KBM-7 (cell line): ENCODE measurements at regions not wholly inside any gene's neighbourhood (a gene's known extent, or its start where the extent isn't known, plus 50 kb on each side); places are given as distances from the start of the nearest gene placed in this dataset.
"Not testable (repeated sequence)": the region's sequence is repeated elsewhere in the genome, so short reads cannot be mapped to it uniquely, and the experiment has no call there.

ENCODE experiments used
- DNase-seq: peaks from one replicate; pipeline ENCODE4 v3.0.0-alpha.2; 2015
- in situ Hi-C: fragments of 300-500 bp; cut with MboI; formaldehyde crosslinking; loops from 2 replicates; pipeline ENCODE4 v1.14.3; 2020; ENCODE audit warnings: low sequenced_read_pairs, low pct_unique_long_range_greater_than_20kb, mixed read lengths

GRCh38 chr6:55963301-55963700 is 87.9 kb upstream of the BMP5 start:
- in situ Hi-C loops, result no loop called here
- DNase-seq, result no peak

GRCh38 chr6:55960344-55960743 is 85.0 kb upstream of the BMP5 start:
- in situ Hi-C loops, result no loop called here
- DNase-seq, result no peak

GRCh38 chr6:55958790-55959189 is 83.4 kb upstream of the BMP5 start:
- no peak for DNase-seq
- in situ Hi-C loops, result no loop called here

GRCh38 chr6:55957961-55958422 is 82.6 kb upstream of the BMP5 start:
- in situ Hi-C loops, result no loop called here
- DNase-seq, result no peak

GRCh38 chr6:55955684-55956083 is 80.3 kb upstream of the BMP5 start:
- no peak for DNase-seq
- in situ Hi-C loops, result no loop called here

- no peak for DNase-seq
- in situ Hi-C loops, result no loop called here
Observed at GRCh38 chr6:55954436-55954835, 79.0 kb upstream of the BMP5 start.

GRCh38 chr6:55953335-55953734 is 77.9 kb upstream of the BMP5 start:
- no peak for DNase-seq
- in situ Hi-C loops, result no loop called here

- in situ Hi-C loops, result no loop called here
Observed at GRCh38 chr6:55950071-55950814, 74.9 kb upstream of the BMP5 start.

GRCh38 chr6:55943329-55943728 is 67.9 kb upstream of the BMP5 start:
- DNase-seq, result no peak
- in situ Hi-C loops, result no loop called here

More at GRCh38 chr6:55950071-55950814, 74.9 kb upstream of the BMP5 start:
- no peak for DNase-seq

GRCh38 chr6:55941702-55942101 is 66.3 kb upstream of the BMP5 start:
- in situ Hi-C loops, result no loop called here
- DNase-seq, result no peak

GRCh38 chr6:55937951-55938690 is 62.7 kb upstream of the BMP5 start:
- no peak for DNase-seq
- in situ Hi-C loops, result no loop called here

- in situ Hi-C loops, result no loop called here
- DNase-seq, result no peak
Observed at GRCh38 chr6:55937261-55937947, 62.0 kb upstream of the BMP5 start.

GRCh38 chr6:55931101-55931500 is 55.7 kb upstream of the BMP5 start:
- in situ Hi-C loops, result no loop called here
- DNase-seq, result no peak

- DNase-seq, in situ Hi-C loops: not testable (repeated sequence)
Observed at GRCh38 chr6:55927713-55928112, 52.3 kb upstream of the BMP5 start.

GRCh38 chr6:55925292-55925691 is 49.9 kb upstream of the BMP5 start:
- no peak for DNase-seq
- in situ Hi-C loops, result no loop called here
